HL-60 (cell line): ENCODE measurements at regions not wholly inside any gene's neighbourhood (a gene's known extent, or its start where the extent isn't known, plus 50 kb on each side); places are given as distances from the start of the nearest gene placed in this dataset.

Experiments
- DNase-seq, 2 experiments: peaks; one replicate each; pipeline ENCODE4 v3.0.0-alpha.2; 2010 to 2020; ENCODE audit warnings: low read depth in 1 of 2, low spot score in 1 of 2
- H3K27ac ChIP-seq: fragments of 250-450 bp; sonication (Bioruptor Pico); replicated peaks from 2 replicates; pipeline ENCODE4 v1.5.1; 2020; ENCODE audit warnings: mild to moderate bottlenecking, moderate library complexity
- H3K27me3 ChIP-seq: fragments of 250-450 bp; sonication (Bioruptor Pico); 2 replicates; pipeline ENCODE4 v1.5.1; 2021; ENCODE audit warnings: mild to moderate bottlenecking, moderate library complexity; ENCODE audit not compliant: insufficient read depth, poor library complexity, severe bottlenecking
- H3K4me3 ChIP-seq: replicated peaks from 2 replicates; pipeline ENCODE4 v1.5.1; 2011; ENCODE audit warnings: mild to moderate bottlenecking, control low read depth, low read length; ENCODE audit not compliant: insufficient read depth
- CTCF ChIP-seq: IDR thresholded peaks from one replicate; pipeline ENCODE4 v1.5.1; 2011; ENCODE audit warnings: low read length, control low read depth, inconsistent platforms; ENCODE audit not compliant: insufficient read depth
- GABPA ChIP-seq: IDR thresholded peaks from 2 replicates; pipeline ENCODE4 v1.6.1; 2012; ENCODE audit warnings: low read depth
- POLR2AphosphoS5 ChIP-seq: IDR thresholded peaks from 2 replicates; pipeline ENCODE4 v1.6.1; 2012; ENCODE audit warnings: low read depth
- REST ChIP-seq: IDR thresholded peaks from 2 replicates; pipeline ENCODE4 v1.6.1; 2012; ENCODE audit warnings: low read depth; ENCODE audit not compliant: insufficient replicate concordance
- SPI1 ChIP-seq: IDR thresholded peaks from 2 replicates; pipeline ENCODE4 v1.6.1; 2012; ENCODE audit warnings: low read depth, mild to moderate bottlenecking, borderline replicate concordance

- H3K27me3 ChIP-seq = no peaks in the 10 kb centered on the region
- no peak for DNase-seq
- no peak overlapping the region for H3K4me3 ChIP-seq
- TF ChIP-seq SPI1 = no peak
- no peak for TF ChIP-seq GABPA
- no peak for TF ChIP-seq CTCF
- TF ChIP-seq POLR2AphosphoS5 = no peak
- no peak for TF ChIP-seq REST
- H3K27ac ChIP-seq = no peak overlapping the region
These were observed 72.3 kb downstream of the FAM76B start for GRCh38 chr11:95717314-95717713.

- no peak for DNase-seq
These were observed 73.3 kb downstream of the FAM76B start for GRCh38 chr11:95716266-95716665.

GRCh38 chr11:95715777-95716241 is 73.8 kb downstream of the FAM76B start:
- DNase-seq = peak in 1 of 2 experiments; percentile 13
- H3K4me3 ChIP-seq = no peak overlapping the region
- 0 out of 2 replicates have a peak, but pooled peaks have one; percentile 32 for TF ChIP-seq POLR2AphosphoS5
- TF ChIP-seq GABPA = no peak
- no peak overlapping the region for H3K27ac ChIP-seq
- H3K27me3 ChIP-seq = no peaks in the 10 kb centered on the region

More at GRCh38 chr11:95716266-95716665, 73.3 kb downstream of the FAM76B start:
- TF ChIP-seq GABPA = no peak
- no peak for TF ChIP-seq CTCF
- no peak for TF ChIP-seq SPI1
- no peak for TF ChIP-seq REST
- TF ChIP-seq POLR2AphosphoS5 = no peak
- Histone ChIP-seq H3K27ac (no peak overlapping the region), H3K27me3 (no peaks in the 10 kb centered on the region), H3K4me3 (no peak overlapping the region)

GRCh38 chr11:95714843-95715776 is 74.5 kb downstream of the FAM76B start:
- no peak for DNase-seq
- TF ChIP-seq REST (no peak), CTCF (no peak), SPI1 (no peak), POLR2AphosphoS5 (no peak), GABPA (no peak)
- no peak overlapping the region for H3K4me3 ChIP-seq

More at GRCh38 chr11:95714843-95715776, 74.5 kb downstream of the FAM76B start:
- no peak overlapping the region for H3K27ac ChIP-seq
- H3K27me3 ChIP-seq = no peaks in the 10 kb centered on the region
